ENCODE measurements at regions not wholly inside any gene's neighbourhood (a gene's known extent, or its start where the extent isn't known, plus 50 kb on each side); places are given as distances from the start of the nearest gene placed in this dataset.
"Not testable (repeated sequence)": the region's sequence is repeated elsewhere in the genome, so short reads cannot be mapped to it uniquely, and the experiment has no call there.

DNA sequence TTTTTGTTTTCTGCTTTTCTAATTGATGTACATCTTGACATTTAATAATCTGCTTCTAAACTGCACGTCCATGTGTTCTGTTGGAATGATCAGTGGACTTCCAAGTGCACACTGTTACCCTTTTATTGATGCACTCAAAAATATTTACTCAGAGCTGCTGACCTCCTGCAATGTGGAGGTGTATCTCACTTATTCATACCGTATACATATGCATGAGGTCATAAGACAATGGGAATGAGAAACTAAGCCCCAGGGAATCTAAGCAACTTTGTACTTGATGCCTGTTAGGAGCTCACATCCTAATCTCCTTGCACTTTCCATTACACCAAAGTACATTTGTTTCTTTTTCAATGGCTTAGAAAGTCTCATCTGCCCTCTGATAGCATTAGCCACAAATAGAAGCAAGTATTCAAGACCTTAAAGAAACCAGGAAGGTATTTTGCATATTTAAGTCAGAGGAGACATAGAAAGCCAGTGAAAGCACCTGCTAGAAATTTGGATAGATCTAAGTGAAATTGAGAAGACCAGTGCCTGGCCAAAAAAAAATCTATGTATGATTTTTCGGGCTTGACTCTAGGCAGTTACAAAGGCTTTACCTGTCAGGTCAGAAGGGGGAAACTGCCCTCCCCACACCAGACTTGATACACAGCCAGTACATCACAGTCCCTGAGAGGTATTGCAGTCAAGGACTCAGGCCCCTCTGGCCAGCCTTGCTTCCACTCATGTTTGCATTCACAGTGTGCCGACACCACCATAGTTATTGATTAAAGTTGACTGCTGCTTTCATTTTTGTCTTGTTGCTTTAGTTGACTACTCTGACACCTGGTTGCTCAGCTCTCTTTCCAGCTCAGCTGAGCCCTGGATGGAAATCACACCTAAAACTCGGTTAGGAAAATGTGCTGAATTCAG, 391.7 kb upstream of the CYRIA start:
- DNase-seq, result no peak

DNA sequence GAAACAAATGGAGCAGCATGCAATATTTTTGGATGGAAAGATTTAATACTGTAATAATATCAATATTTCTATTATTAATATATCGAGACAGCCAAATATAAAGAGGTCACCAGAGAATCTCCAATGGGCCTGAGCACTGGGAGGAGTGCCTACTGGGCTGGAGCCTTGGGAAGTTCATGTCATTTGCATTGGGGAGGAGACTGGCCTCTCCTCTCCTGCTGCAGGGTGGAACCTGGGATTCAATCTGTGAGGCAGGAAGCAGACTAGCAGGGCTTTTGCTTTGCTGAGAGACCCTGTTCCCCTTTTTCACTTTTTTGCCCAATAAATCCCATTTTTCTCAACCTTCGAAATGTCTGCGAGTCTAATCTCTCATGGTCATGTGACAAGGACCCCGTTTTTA, 390.6 kb upstream of the CYRIA start:
- no peak for DNase-seq

DNA sequence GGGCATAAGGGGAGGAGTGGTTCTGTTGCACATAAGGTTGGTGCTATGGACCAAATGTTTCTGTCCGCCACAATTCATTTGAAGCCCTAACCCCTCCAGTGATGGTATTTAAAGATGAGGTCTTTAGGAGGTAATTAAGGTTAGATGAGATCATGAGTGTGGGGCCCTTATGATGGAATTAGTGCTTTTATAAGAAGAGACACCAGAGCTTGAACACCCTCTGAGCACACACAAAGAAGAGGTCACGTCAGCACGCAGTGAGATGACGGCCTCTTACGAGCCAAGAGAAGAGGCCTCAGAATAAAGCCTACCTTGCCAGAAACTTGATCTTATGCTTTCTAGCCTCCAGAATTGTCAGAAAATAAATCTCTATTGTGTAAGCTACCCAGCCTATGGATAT, 386.4 kb upstream of the CYRIA start:
- DNase-seq, result no peak

DNA sequence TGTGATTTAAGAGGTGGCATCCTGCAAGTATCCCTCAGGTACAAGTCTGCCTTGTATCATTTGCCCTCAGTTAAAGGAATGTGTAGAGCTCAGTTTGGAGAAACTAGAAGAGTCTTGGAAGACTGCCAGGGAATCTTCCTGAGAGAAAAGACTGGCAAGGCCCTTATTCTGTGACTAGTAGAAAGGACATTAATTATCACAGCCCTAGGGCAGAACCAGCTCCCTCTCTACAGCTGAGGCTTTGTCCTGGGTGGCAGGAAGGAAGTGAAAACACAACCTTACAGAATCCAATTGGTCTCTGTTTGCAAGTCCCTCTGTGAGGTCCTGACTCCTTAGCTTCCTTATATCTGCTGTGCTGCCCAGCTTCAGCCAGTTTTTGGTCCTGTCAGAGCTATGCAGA, 385.9 kb upstream of the CYRIA start:
- DNase-seq, result no peak

DNA sequence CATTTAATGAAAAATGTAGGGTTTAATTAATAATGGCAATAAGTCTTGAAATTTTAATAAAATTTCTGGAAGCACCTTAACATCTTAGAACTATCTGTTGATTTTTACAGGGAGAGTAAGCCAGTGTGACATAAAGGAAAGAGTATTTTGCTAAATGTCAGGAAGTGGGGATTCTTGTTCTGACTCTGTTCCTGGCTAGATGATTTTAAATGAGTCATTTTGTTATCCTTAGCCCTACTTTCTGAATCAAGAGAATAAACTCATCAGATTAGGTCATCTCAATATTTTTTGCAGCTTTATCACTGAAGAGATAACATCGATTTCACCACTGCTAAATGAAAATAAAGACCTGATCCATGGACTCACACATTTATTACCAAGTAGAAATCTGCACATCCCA, 377.5 kb upstream of the CYRIA start:
- no peak for DNase-seq

DNA sequence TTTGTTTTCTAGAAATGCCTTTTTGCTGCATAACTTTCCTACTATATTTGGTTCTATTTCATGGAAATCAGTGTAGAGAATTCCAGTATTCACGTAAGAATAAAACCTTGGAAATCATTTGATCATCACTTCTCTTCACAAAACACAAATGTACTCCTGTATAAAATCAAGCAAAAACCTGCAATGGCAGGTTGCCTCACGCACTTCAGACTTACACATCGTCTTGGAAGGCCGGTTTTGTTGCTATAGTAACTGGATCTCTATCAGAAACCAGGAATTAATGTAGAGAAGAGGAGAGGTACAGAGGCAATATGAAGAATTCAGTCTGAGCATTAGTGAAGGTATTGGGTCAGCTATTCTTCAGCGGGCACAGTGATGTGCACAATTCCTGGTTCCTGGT, 370.7 kb upstream of the CYRIA start:
- no peak for DNase-seq

DNA sequence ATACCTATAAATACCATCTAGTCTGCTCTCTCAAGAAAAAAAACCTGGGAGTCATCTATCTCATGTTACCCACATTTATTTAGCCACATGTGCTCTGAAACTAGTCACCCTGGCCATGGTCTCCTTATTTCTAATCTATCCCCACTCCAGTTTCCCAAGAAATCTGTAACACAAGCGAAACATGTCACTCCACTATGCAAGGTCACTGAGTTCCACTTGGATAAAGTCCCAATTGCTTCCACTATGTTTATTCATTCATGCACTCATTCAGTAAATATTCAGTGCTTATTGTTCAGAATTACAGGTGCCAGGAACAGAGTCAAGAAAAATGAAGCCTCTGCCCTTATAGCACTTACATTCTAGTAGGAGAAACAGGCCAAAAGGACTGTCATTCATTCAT, 369.4 kb upstream of the CYRIA start:
- DNase-seq, result no peak

DNA sequence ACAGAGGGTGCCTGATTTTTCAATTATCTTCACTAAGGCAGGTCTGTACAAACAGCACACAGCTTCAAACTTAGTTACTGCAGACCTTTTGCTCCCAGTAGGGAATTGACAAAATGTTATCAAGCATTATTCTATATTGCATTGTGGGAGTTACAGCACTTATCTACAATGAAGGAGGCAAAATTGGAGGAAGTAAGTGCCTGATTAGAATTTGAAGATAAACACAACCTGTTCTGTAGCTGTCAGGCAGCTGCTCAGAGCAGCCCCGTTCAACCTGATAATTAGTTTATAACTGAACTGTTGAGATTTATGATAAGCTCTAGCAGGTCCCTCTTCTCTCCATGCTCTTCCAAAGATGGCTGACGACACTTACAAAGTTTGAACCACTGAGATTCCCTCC, 364.4 kb upstream of the CYRIA start:
- no peak for DNase-seq

DNA sequence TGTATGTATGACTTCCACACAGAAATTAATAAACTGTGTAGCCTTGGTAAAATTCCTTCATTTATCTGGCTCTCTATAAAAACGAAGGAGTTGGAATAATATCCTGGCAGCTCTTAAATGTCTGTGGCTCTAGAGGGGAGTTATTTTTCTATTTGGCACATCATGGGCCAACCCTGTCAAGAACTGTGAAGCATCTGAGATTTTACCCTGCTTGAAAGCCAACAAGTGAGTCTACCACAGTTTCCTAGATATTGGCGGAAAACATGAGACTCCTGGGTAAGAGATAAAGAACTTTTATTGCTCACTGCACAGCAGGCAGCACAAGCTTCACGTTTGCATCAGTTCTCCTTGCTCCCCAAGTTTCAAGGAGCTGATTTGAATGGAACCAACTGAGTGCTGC, 346.7 kb upstream of the CYRIA start:
- no peak for DNase-seq

DNA sequence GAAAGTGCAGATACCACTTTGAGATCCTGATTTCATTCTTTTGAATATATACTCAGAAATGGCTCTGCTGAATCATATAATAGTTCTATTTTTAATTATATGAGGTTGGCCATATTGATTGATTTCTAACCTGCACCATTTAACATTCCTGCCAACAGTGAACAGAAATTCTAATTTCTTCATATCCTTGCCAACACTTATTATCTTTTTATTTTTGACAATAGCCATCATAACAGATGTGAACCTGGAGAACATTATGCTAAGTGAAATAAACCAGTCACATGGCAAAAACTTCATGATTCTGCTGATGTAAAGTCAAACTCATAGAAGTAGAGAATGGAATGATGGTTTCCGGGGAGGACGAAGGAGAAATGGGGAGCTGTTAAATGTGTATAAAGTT, 344.5 kb upstream of the CYRIA start:
- DNase-seq, result no peak

DNA sequence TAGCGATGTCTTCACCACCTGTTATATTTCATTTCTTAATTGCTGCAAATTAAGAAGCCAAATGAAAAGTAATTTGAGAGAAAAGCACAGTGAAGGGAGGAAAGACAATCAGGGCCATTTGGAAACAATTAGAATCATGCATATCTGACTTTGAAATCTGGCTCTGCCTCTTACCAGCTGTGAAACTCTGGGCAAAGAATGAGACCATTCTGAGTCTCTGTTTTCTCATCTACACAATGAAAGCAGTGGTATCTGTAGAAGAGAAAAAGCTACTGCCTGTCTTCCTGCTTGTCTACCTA, 334.5 kb upstream of the CYRIA start:
- no peak for DNase-seq

DNA sequence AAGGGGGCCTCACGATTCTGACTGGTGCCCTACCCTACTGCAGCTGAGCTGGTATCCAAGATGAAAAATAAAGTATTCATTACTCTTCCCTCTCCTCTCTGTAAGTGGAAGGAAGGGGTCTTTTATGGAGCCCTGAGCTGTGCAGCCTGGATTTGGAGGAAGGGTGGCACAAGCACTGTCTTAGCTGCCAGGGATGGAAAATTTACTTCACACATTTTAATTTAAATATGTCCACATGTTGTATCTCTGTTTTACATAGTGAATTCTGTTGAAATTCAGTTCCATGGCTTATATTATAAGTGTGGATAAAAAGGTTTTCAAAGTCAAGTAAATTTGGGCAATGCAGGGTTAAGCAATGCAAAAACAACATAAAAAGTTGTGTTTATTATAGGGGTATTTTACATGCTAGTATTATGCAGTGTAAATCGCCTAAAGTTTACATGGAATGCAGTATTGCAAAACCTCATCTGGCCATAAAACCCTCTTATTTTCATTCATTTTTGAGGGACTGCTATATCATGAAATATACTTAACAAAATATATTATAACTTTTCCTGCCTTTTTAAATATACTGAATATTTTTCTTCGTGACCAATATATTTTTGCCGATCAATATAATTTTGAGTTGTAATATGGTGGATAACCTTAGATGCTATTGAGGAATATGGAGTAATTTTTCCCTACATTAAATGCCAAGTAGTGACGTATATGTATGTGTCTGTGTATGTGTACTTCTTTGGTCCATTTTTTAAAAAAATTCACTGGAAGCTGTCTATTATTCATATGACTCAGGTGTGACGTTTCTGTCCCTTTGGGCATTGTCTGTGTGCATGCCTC, 333.9 kb upstream of the CYRIA start:
- DNase-seq, result no peak

DNA sequence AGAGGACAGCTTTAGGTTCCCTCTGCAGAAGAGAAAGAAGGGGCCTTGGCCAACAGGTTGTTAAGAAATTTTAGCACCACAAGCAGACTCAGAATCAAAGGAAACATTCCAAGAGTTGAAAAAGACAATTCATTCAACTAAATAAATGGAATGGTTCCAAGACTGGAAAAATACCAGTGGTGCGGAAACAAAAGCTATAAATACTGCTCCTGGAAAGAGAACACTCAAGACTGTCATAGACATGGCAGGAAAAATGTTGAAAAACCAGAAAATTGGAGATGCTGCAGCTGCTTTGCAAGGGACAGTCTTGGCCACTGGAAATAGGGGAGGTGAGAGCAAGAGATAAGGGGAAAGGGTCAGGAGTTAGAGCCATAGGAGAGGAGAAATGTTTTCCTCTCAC, 312.7 kb upstream of the CYRIA start:
- no peak for DNase-seq

DNA sequence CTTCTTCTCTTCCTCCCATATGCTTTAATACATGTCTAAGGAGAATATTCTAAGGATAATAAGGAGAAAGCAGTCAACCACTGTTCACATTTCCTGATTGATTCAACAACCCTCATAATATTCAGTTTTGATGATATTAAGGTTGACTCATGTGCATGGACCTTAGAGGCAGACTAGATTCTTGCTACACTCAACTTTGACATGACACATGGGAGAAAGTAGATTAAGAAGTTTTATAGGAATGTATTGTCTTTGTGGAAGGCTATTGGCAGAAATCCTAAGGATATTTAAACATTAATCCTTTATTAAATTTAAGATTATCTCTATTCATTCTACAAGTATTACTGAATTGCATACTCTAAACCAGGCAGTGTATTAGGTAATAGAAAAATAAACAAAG, 309.1 kb upstream of the CYRIA start:
- no peak for DNase-seq

DNA sequence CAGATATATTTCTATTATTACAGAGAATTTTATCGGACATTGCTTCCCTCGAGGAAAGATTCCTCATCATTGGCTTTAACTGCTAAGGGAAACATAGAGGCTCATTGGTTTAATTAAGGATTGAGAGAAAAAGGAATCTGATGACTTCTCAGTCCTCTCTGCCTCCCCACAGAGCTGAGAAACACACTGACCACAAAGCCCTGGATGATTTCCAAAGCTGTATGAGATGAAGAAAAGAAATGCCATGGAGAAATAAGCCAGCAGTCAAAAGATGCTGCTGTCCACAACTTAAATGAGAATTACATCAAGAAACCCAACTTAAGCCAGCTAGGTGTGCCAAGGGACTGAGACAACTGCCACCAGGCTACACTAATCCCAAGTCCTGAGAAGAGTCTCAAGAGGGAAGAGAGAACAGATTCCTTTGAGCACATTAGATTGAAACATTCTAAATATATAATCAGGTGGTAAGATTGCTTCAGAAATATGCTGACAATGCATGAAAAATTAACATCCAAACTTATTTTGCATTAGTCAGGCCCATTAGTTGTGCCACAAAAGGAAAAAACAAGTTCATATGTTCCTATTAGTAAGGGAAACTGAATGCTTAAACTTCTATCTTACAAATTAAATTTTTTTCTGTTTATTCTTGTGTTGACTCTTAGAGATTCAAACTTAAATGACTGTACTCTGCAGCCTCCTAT, 308.1 kb upstream of the CYRIA start:
- DNase-seq, result no peak

DNA sequence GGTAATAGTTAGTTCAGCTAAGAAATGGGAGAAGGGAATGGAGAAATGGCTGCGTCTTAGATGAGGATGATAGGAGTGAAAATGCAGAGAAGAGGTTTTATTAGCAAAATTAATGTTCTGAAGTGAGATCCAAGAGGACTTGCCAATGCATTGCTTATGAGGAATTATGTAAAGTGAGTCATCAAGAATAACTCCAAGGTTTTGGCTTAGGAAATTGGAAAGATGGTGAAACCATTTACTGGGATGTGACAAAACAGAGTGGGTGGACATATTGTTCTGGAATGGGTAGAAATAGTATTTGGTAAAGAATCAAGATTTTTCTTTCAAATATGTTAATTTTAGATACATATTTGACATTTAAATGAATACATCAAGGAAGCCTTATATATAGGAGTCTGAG, 306.6 kb upstream of the CYRIA start:
- DNase-seq, result no peak

DNA sequence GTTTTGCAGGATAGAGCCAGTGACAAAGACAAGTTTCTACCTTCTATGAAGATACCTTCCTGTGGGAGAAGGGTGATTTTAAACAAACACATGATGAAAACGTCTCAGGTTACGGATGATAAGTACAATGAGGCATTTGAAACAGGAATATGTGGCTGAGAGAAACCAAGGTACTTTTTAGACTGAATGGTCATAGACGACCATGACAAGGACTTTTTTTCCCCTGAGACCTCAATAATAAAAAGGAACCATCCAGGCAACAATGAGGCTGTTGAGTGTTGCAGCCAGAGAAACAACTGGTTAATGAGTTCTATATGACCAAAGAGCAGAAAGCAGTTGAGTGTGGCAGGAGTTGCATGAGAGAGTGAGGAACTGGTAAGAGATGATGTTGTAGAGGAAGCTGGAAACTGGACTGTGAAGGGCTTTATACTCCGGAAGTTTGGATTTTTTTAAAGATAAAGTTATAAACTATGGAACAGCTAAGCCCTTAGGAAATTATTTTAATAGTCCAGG, 306.1 kb upstream of the CYRIA start:
- no peak for DNase-seq

DNA sequence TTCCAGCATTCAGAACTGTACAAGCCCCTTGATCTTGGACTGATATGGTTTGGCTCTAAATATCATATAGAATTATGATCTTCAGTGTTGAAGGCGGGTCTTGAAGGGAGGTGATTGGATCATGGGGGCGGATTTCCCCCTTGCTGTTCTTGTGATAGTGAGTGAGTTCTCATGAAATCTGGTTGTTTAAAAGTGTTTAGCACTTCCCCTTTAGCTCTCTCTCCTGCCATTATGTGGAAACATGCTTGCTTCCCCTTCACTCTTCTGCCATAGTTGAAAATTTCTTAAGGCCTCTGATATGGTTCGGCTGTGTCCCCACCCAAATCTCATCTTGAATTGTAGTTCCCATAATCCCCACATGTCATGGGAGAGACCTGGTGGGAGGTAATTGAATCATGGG, 305.3 kb upstream of the CYRIA start:
- not testable (repeated sequence) for DNase-seq

DNA sequence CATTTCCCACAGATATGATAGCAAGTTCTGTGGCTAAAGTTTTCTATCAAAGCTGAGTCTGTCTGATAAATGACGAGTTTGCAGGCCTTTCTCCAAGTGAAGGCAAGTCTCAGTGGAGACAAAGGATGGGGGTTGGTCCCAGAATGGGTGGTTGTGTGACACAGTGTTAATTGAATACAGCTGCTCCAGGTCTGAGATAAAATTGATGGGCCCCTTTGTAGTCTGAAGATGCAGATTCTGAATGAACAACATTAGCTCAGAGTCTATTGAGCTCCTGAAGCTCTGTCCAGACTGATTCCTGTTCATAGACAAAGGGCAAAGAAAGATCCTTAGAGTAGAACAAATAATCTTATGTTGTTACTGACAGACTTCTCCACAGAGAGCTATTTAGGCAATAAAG, 296.9 kb upstream of the CYRIA start:
- DNase-seq, result no peak

DNA sequence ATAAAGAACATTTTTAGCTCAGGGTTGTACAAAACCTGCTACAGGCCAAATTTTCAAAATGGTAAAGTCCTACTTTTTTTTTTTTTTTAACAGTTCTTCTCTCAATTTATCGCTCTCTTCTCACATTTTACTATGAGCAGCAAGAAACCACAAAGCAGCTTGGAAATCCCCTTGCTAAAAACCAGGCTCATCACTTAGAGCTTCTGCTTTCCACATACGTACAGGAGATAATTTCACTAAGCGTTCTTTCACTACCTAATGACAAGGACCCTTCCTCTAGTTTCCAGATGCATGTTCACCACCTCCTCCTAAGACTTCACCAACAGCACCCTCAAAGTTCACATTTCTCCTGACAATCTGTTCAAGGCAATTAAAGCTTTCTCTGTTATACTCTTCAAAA, 294.9 kb upstream of the CYRIA start:
- DNase-seq, result no peak

DNA sequence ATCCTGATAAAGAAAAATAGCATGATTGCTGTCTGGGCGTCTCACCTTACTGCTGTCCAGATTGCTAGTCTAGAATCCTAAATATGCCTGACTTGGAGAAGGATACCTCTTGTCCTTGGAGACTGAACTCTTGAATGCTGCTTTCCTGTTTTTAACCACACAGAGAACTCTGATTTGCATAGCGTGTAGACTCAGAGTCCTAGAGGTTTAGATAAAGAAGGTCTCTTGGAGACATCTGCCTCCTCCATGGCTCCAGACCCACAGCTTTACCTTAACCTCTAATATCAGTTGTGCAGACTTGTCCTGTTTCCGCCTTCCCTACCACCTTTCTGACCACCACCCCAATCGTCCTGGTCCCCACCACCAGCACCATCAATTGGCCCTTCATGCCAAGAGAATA, 292.6 kb upstream of the CYRIA start:
- no peak for DNase-seq

DNA sequence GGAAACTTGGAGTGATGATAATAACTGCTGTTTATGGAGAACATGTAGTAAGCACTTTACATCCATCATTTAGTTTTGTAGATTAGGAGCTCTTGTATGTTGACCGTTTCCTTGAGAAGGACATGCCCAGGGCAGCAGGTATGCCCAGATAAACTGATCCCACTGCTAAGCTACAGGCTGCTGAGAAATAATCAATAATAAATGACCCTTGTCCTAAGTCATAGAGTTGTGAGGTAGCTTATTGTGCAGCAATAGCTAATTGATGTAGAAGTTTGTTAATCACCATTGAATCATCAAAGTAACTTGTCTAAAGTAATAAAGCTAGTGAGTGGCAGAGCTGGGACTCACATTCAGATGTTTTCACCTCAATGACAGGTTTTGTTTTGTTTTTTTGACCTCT, 287.2 kb upstream of the CYRIA start:
- DNase-seq, result no peak

DNA sequence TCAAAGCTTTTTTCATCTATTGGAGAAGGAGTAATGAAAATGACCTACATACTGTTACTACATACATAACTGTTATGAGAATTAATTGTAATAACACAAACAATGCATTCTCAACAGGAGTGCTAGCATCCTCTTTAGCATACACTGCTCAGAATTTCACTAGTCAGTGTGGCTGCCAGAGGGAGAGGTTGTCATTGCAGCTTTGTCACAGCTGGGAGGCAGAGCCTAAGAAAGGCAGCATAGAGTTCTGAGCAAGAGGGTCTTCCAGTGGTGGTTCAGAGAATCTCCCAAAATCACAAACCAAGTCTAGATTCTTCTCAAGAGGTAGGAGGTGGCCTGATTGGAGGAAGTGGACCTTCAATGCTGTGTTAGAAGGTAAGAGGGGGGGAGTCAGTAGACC, 286.7 kb upstream of the CYRIA start:
- no peak for DNase-seq

DNA sequence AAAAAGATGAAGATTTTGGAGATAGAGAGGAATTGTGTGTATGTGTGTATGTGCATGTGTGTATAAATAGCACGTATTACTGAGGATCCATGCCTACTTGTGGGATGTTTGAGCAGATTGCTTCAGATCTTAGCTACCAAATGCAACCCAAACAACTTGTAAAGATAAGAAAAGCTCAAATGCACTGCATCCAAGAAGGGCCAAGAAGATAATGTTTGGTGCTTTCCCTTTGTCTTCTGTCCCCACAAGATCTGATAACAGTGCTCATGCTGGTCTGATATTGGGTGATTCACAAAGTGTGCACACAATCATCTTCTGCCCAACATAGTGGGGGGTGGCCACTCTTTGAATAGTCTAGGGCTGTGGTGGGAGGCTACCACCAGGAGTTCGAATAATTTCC, 284.8 kb upstream of the CYRIA start:
- no peak for DNase-seq
